ENCODE measurements at regions not wholly inside any gene's neighbourhood (a gene's known extent, or its start where the extent isn't known, plus 50 kb on each side); places are given as distances from the start of the nearest gene placed in this dataset.

GRCh38 chr4:73001885-73002284 lies 67.6 kb downstream of the COX18 start:
- no peak for DNase-seq

- DNase-seq, result no peak
These were observed 72.1 kb downstream of the COX18 start for GRCh38 chr4:72997409-72997808.

- no peak for DNase-seq
These were observed 74.8 kb downstream of the COX18 start for GRCh38 chr4:72994670-72995069.

- DNase-seq, result no peak
These were observed 75.6 kb downstream of the COX18 start for GRCh38 chr4:72993876-72994275.

- DNase-seq, result no peak
These were observed 77.6 kb downstream of the COX18 start for GRCh38 chr4:72991873-72992272.

GRCh38 chr4:72987741-72988729 lies 81.5 kb downstream of the COX18 start:
- DNase-seq, result no peak

- DNase-seq, result no peak
These were observed 85.2 kb downstream of the COX18 start for GRCh38 chr4:72984351-72984750.

- DNase-seq, result no peak
These were observed 85.8 kb downstream of the COX18 start for GRCh38 chr4:72983709-72984108.

- no peak for DNase-seq
These were observed 91.5 kb downstream of the COX18 start for GRCh38 chr4:72977936-72978485.

- no peak for DNase-seq
These were observed 94.1 kb downstream of the COX18 start for GRCh38 chr4:72975488-72975784.

GRCh38 chr4:72974694-72975487 lies 94.6 kb downstream of the COX18 start:
- no peak for DNase-seq

GRCh38 chr4:72971572-72971971 lies 97.9 kb downstream of the COX18 start:
- DNase-seq, result no peak

GRCh38 chr4:72970756-72971155 lies 98.8 kb downstream of the COX18 start:
- DNase-seq, result no peak

- no peak for DNase-seq
These were observed 99.5 kb downstream of the COX18 start for GRCh38 chr4:72969976-72970375.

GRCh38 chr4:72966652-72967051 lies 102.9 kb downstream of the COX18 start:
- DNase-seq, result no peak

GRCh38 chr4:72959411-72959810 lies 110.1 kb downstream of the COX18 start:
- no peak for DNase-seq

GRCh38 chr4:72954811-72955210 lies 114.7 kb downstream of the COX18 start:
- DNase-seq, result no peak

GRCh38 chr4:72953571-72953970 lies 115.9 kb downstream of the COX18 start:
- no peak for DNase-seq

- no peak for DNase-seq
These were observed 117.9 kb downstream of the COX18 start for GRCh38 chr4:72951628-72952027.

- no peak for DNase-seq
These were observed 118.4 kb downstream of the COX18 start for GRCh38 chr4:72951147-72951546.

GRCh38 chr4:72948080-72948479 lies 121.4 kb downstream of the COX18 start:
- no peak for DNase-seq

GRCh38 chr4:72945719-72946336 lies 123.7 kb downstream of the COX18 start:
- no peak for DNase-seq

- no peak for DNase-seq
These were observed 127.0 kb downstream of the COX18 start for GRCh38 chr4:72942565-72942964.

Measured in RPMI8226 (cell line).